H9 (cell line): ENCODE measurements at regions not wholly inside any gene's neighbourhood (a gene's known extent, or its start where the extent isn't known, plus 50 kb on each side); places are given as distances from the start of the nearest gene placed in this dataset.

Source experiments
- DNase-seq: peaks from one replicate; pipeline ENCODE4 v3.0.0-alpha.2; 2017
- H2AFZ ChIP-seq: one replicate; pipeline ENCODE4 v1.6.1; 2013; ENCODE audit warnings: mild to moderate bottlenecking, low read length, control low read depth, moderate library complexity
- H2AK5ac ChIP-seq: 2 replicates; pipeline ENCODE4 v1.6.1; 2013; ENCODE audit warnings: low read length, control low read depth, mixed read lengths; ENCODE audit not compliant: insufficient read length
- H2BK120ac ChIP-seq: one replicate; pipeline ENCODE4 v1.6.1; 2013; ENCODE audit warnings: low read depth, mild to moderate bottlenecking, low read length, control low read depth, inconsistent platforms; ENCODE audit not compliant: poor library complexity, severe bottlenecking
- H2BK12ac ChIP-seq: 2 replicates; pipeline ENCODE4 v1.6.1; 2013; ENCODE audit warnings: low read length, control low read depth, mixed read lengths, low read depth; ENCODE audit not compliant: insufficient read length
- H2BK15ac ChIP-seq: 2 replicates; pipeline ENCODE4 v1.6.1; 2013; ENCODE audit warnings: low read depth, low read length, control low read depth
- H2BK20ac ChIP-seq: one replicate; pipeline ENCODE4 v1.6.1; 2013; ENCODE audit warnings: low read depth, mild to moderate bottlenecking, low read length, control low read depth, inconsistent platforms; ENCODE audit not compliant: poor library complexity, severe bottlenecking
- H2BK5ac ChIP-seq: 2 replicates; pipeline ENCODE4 v1.6.1; 2013; ENCODE audit warnings: low read length, control low read depth, mixed read lengths; ENCODE audit not compliant: insufficient read length
- H3K14ac ChIP-seq: 2 replicates; pipeline ENCODE4 v1.6.1; 2013; ENCODE audit warnings: low read length, control low read depth; ENCODE audit not compliant: insufficient read depth
- H3K18ac ChIP-seq: 2 replicates; pipeline ENCODE4 v1.6.1; 2013; ENCODE audit warnings: low read depth, mild to moderate bottlenecking, mixed read lengths, low read length, control low read depth; ENCODE audit not compliant: insufficient read length
- H3K23ac ChIP-seq: 2 replicates; pipeline ENCODE4 v1.6.1; 2013; ENCODE audit warnings: low read length, control low read depth, mixed read lengths, low read depth; ENCODE audit not compliant: insufficient read length
- H3K23me2 ChIP-seq: 2 replicates; pipeline ENCODE4 v1.6.1; 2013; ENCODE audit warnings: low read depth, mild to moderate bottlenecking, mixed read lengths, low read length, control low read depth; ENCODE audit not compliant: insufficient read length, poor library complexity, severe bottlenecking
- H3K27ac ChIP-seq: 2 replicates; pipeline ENCODE4 v1.5.1; 2013; ENCODE audit warnings: low read length, control low read depth, mixed read lengths, low read depth; ENCODE audit not compliant: insufficient read length
- H3K27me3 ChIP-seq: 2 replicates; pipeline ENCODE4 v1.6.1; 2013; ENCODE audit warnings: low read length, control low read depth, inconsistent platforms; ENCODE audit not compliant: insufficient read depth
- H3K4ac ChIP-seq: 2 replicates; pipeline ENCODE4 v1.6.1; 2013; ENCODE audit warnings: low read depth, mild to moderate bottlenecking, control low read depth, inconsistent platforms, low read length, moderate library complexity
- H3K4me1 ChIP-seq: 2 replicates; pipeline ENCODE4 v1.6.1; 2013; ENCODE audit warnings: low read length, control low read depth, inconsistent platforms; ENCODE audit not compliant: insufficient read depth
- H3K4me2 ChIP-seq: 2 replicates; pipeline ENCODE4 v1.6.1; 2013; ENCODE audit warnings: low read length, control low read depth, mixed read lengths; ENCODE audit not compliant: insufficient read length, insufficient read depth
- H3K56ac ChIP-seq: 2 replicates; pipeline ENCODE4 v1.6.1; 2013; ENCODE audit warnings: low read depth, mild to moderate bottlenecking, mixed read lengths, low read length, control low read depth; ENCODE audit not compliant: insufficient read length
- H3K79me1 ChIP-seq: 2 replicates; pipeline ENCODE4 v1.6.1; 2013; ENCODE audit warnings: low read depth, mild to moderate bottlenecking, moderate library complexity, low read length, control low read depth, inconsistent platforms; ENCODE audit not compliant: insufficient read depth, poor library complexity, severe bottlenecking
- H3K79me2 ChIP-seq: 2 replicates; pipeline ENCODE4 v1.6.1; 2013; ENCODE audit warnings: low read length, control low read depth, inconsistent platforms; ENCODE audit not compliant: insufficient read depth
- H3K9ac ChIP-seq: 2 replicates; pipeline ENCODE4 v1.6.1; 2013; ENCODE audit warnings: low read length, control low read depth, mixed read lengths; ENCODE audit not compliant: insufficient read length; ENCODE audit errors: extremely low read depth
- H3K9me3 ChIP-seq: one replicate; pipeline ENCODE4 v1.6.1; 2013; ENCODE audit warnings: low read depth, low read length, inconsistent platforms; ENCODE audit not compliant: control insufficient read depth
- H3T11ph ChIP-seq: one replicate; pipeline ENCODE4 v1.6.1; 2013; ENCODE audit warnings: mild to moderate bottlenecking, low read length, control low read depth, inconsistent platforms
- H4K20me1 ChIP-seq: one replicate; pipeline ENCODE4 v1.6.1; 2013; ENCODE audit not compliant: control insufficient read depth, insufficient read length, insufficient read depth
- H4K5ac ChIP-seq: 2 replicates; pipeline ENCODE4 v1.6.1; 2013; ENCODE audit warnings: low read depth, mild to moderate bottlenecking, mixed read lengths, low read length, control low read depth; ENCODE audit not compliant: insufficient read length
- H4K8ac ChIP-seq: replicated peaks from 2 replicates; pipeline ENCODE4 v1.6.1; 2013; ENCODE audit warnings: low read length, control low read depth, mixed read lengths, low read depth; ENCODE audit not compliant: insufficient read length
- H4K91ac ChIP-seq: 2 replicates; pipeline ENCODE4 v1.6.1; 2013; ENCODE audit warnings: low read depth, mild to moderate bottlenecking, moderate library complexity, mixed read lengths, low read length, control low read depth; ENCODE audit not compliant: insufficient read length
- H3K27ac Mint-ChIP-seq, 3 experiments: 2 replicates in 2 of 3; 3 replicates in 1 of 3; pipeline ENCODE4 v1.8.0; 2020 to 2021; ENCODE audit warnings: mixed read lengths in 3 of 3, mild to moderate bottlenecking in 1 of 3, moderate library complexity in 1 of 3
- H3K27me3 Mint-ChIP-seq: 2 replicates; pipeline ENCODE4 v1.8.0; 2021; ENCODE audit warnings: low read depth, mild to moderate bottlenecking, moderate library complexity, mixed read lengths
- H3K36me3 Mint-ChIP-seq, 3 experiments: 2 replicates in 2 of 3; 3 replicates in 1 of 3; pipeline ENCODE4 v1.8.0; 2020 to 2021; ENCODE audit warnings: low read depth in 3 of 3, mixed read lengths in 3 of 3; ENCODE audit not compliant: insufficient read depth in 1 of 3
- H3K4me1 Mint-ChIP-seq, 2 experiments: 2 replicates each; pipeline ENCODE4 v1.8.0; 2020; ENCODE audit warnings: mixed read lengths in 2 of 2
- H3K4me3 Mint-ChIP-seq, 2 experiments: 2 replicates in 1 of 2; 3 replicates in 1 of 2; pipeline ENCODE4 v1.8.0; 2020 to 2021; ENCODE audit warnings: mild to moderate bottlenecking in 2 of 2, mixed read lengths in 2 of 2, moderate library complexity in 1 of 2
- H3K9me3 Mint-ChIP-seq, 2 experiments: 2 replicates in 1 of 2; 3 replicates in 1 of 2; pipeline ENCODE4 v1.8.0; 2020; ENCODE audit warnings: mild to moderate bottlenecking in 2 of 2, mixed read lengths in 2 of 2, moderate library complexity in 1 of 2
- CTCF ChIP-seq: fragments of 200-600 bp; sonication (generic); conservative IDR thresholded peaks from 3 replicates; pipeline ENCODE4 v1.8.0; 2021; ENCODE audit warnings: antibody characterized with exemption, mild to moderate bottlenecking
- WGBS: extraction: QIAGEN DNeasy Blood & Tissue Kit; methylation state at CpG from one replicate; pipeline ENCODE4 v1.1.7; 2013; ENCODE audit warnings: missing lambda C conversion rate, low lambda C conversion rate, mixed read lengths; ENCODE audit not compliant: insufficient read length; ENCODE audit errors: extremely low coverage; 5-methylcytosine and 5-hydroxymethylcytosine counted together

GRCh38 chr14:85991156-85991555, 461.2 kb downstream of the FLRT2 start:
- Histone ChIP-seq H3K79me1 (no peaks in the 10 kb centered on the region), H3K27me3 (no peaks in the 10 kb centered on the region), H3K27ac (no peak overlapping the region), H3K18ac (no peak overlapping the region), H3K14ac (no peak overlapping the region), H3K9ac (no peak overlapping the region), H2AFZ (no peak overlapping the region), H2BK120ac (no peak overlapping the region), H3K79me2 (no peaks in the 10 kb centered on the region), H2BK20ac (no peak overlapping the region), H3K4me1 (no peaks in the 10 kb centered on the region), H2BK5ac (no peak overlapping the region), H2BK12ac (no peak overlapping the region), H3K4me2 (no peak overlapping the region), H3K23ac (no peak overlapping the region), H4K5ac (no peak overlapping the region), H2AK5ac (no peak overlapping the region), H3K9me3 (no peaks in the 10 kb centered on the region), H2BK15ac (no peak overlapping the region), H4K8ac (no peak overlapping the region), H3K56ac (no peak overlapping the region), H4K91ac (no peak overlapping the region), H4K20me1 (no peaks in the 10 kb centered on the region), H3T11ph (no peak overlapping the region), H3K4ac (no peak overlapping the region), H3K23me2 (no peaks in the 10 kb centered on the region)
- Mint-ChIP-seq H3K27ac (no peak overlapping the region), H3K9me3 (no peaks in the 10 kb centered on the region), H3K27me3 (no peaks in the 10 kb centered on the region), H3K4me1 (no peaks in the 10 kb centered on the region), H3K4me3 (no peak overlapping the region), H3K36me3 (no peaks in the 10 kb centered on the region)
- no peak for DNase-seq
- no peak for TF ChIP-seq CTCF
- no CpG with 5 or more reads among the region's 4 CpGs for WGBS
